GM18508 (cell line): ENCODE measurements at regions not wholly inside any gene's neighbourhood (a gene's known extent, or its start where the extent isn't known, plus 50 kb on each side); places are given as distances from the start of the nearest gene placed in this dataset.
"Not testable (repeated sequence)": the region's sequence is repeated elsewhere in the genome, so short reads cannot be mapped to it uniquely, and the experiment has no call there.

Source experiments
- ATAC-seq: cut with Tn5 transposase; IDR thresholded peaks from one replicate; pipeline ENCODE4 v1.9.1; 2021; ENCODE audit warnings: moderate number of reproducible peaks; ENCODE audit not compliant: insufficient read depth, unreplicated experiment

- ATAC-seq, result no peak
Measured at GRCh38 chr5:1732238-1732941, 67.2 kb downstream of the MRPL36 start.

DNA sequence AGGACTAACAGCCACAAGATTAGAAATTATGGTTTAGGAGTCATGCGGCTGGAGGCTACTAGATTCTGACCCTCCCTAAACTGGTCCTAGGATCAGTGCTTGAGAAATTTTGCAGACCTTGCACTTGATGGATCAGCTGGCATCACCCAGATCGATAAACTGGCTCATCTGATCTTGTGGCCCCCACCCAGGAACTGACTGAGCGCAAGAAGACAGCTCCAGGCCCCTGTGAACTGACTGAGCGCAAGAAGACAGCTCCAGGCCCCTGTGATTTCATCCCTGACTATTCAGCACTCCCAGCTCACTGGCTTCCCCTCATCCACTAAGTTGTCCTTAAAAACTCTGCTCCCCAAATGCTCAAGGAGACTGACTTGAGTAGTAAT is 67.8 kb downstream of the MRPL36 start:
- ATAC-seq, result not testable (repeated sequence)

GRCh38 chr5:1731091-1731639 is 68.5 kb downstream of the MRPL36 start:
- ATAC-seq, result no peak

GRCh38 chr5:1730487-1730847 is 69.2 kb downstream of the MRPL36 start:
- no peak for ATAC-seq

DNA sequence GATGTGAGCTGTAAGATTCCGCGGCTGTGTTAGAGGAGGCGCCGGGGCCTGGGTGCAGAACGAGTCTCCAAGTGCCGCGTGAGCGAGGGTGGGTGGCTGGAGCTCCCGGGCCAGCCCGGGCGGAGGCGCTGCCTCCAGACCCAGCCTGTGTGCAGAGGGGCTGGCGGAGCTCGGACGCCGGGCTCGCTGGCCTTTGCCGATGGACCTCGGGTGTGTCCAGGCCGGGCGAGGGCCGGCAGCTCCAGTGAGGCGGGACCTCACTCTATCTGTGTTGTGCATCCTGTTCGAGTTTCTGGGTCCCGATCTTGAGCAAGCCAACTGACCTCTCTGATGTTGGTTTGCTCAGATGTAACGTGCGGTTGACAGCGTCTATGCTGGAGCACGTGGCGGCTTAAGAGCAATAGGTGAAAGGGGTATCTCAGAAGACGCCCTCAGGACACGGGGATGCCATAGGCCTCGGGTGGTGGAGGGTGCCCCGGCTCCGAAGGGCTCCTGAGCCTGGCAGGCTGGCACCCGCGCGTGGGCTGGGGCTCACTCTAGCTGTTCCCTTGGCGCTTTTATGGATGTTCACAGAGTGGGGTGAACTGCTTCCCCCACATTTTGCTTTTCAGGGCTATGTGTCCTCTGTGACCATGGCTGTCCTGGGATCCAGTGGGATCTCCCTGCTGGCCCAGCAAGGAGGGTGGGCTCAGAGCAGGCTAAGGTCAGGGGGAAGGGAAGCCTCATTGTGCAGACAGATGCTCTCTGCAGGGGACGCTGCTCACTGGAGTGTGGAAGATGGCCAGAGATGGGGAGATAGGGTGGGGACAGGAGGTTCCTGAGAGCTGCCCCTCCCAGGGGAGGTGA is 69.8 kb downstream of the MRPL36 start:
- ATAC-seq, result no peak

DNA sequence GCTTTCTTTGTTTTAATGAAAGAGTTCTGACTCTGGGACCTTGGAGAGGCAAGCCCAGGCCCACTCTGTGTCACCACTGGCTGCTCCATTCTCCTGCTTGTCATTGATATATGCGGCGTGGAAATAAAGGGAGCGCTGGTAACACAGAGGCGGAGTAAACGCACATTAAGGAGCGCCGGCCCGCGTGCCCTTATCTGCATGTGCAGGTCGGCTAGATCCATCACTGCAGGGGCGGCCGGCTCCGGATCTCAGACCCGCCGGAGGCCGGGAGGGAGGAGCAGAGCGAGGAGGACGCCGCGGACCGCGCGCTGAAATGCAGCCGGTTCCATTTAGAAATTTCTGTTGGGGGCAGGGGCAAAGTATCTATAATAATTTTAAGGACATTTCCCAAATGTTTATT is 70.8 kb downstream of the MRPL36 start:
- no peak for ATAC-seq

GRCh38 chr5:1727571-1727970 is 72.1 kb downstream of the MRPL36 start:
- no peak for ATAC-seq

DNA sequence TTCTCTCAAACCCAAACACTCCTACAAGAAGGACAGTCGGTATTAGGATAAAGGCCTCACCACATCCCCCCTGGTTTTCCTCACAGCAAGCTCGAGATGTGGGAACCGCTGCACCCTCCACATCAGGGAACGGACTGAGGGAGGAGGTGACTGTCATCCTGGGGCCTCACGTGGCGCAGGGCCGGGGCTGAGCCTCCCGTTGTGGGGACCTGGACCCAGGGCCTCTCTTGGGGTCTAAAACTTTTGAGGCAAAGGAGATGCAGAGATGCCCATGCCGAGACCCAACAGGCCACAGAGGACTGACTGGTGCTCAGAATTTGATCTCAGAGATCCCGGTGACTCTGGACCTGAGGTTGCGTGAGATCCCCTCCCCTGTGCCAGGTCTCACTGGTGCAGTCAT is 72.7 kb downstream of the MRPL36 start:
- ATAC-seq, result no peak

DNA sequence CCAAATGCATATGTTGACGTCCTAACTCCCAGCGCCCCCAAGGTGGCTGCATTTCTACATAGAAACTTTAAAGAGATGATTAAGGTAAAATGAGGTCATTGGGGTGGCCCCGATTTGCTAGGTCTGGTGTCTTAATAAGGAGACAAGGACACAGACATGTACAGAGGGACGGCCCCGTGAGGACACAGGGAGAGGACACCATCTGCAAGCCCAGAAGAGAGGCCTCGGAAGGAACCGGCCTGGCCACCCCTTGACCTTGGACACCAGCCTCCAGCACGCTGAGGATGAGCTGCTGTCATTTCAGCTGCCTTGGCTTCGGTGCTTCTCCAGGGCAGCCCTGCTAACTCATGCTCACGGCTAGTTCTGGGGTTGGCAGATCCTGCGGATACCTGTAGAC is 73.2 kb downstream of the MRPL36 start:
- ATAC-seq, result no peak

- no peak for ATAC-seq
Measured at GRCh38 chr5:1725641-1726468, 73.8 kb downstream of the MRPL36 start.

GRCh38 chr5:1724822-1725602 is 74.6 kb downstream of the MRPL36 start:
- no peak for ATAC-seq

GRCh38 chr5:1723957-1724821 is 75.4 kb downstream of the MRPL36 start:
- ATAC-seq, result no peak

- no peak for ATAC-seq
Measured at GRCh38 chr5:1723476-1723875, 76.2 kb downstream of the MRPL36 start.

- no peak for ATAC-seq
Measured at GRCh38 chr5:1722877-1723276, 76.8 kb downstream of the MRPL36 start.

GRCh38 chr5:1720396-1721110 is 79.1 kb downstream of the MRPL36 start:
- ATAC-seq, result no peak

- no peak for ATAC-seq
Measured at GRCh38 chr5:1719860-1720259, 79.8 kb downstream of the MRPL36 start.

DNA sequence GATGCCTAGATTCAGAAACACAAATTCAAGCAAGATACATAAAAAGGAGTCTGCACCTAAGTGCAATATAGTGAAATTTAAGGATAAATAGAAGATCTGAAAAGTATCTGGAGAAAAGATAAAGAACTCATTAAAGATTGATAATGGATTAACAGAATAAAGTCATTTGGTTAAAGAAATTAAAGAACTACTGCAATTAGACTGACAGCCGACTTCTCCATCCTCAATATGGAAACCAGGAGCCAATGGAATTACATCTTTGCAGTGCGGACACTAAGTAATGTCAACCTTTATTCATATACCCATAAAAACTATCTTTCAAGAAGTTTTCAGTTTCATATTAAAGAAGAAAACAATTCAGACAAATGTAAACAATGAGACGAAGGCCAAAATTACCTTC is 81.0 kb downstream of the MRPL36 start:
- ATAC-seq, result no peak

DNA sequence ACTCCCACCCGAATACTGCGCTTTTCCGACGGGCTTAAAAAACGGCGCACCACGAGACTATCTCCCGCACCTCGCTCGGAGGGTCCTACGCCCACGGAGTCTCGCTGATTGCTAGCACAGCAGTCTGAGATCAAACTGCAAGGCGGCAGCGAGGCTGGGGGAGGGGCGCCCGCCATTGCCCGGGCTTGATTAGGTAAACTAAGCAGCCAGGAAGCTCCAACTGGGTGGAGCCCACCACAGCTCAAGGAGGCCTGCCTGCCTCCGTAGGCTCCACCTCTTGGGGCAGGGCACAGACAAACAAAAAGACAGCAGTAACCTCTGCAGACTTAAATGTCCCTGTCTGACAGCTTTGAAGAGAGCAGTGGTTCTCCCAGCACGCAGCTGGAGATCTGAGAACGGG is 89.5 kb downstream of the MRPL36 start:
- ATAC-seq, result not testable (repeated sequence)
